MCF 10A (cell line): ENCODE measurements at regions not wholly inside any gene's neighbourhood (a gene's known extent, or its start where the extent isn't known, plus 50 kb on each side); places are given as distances from the start of the nearest gene placed in this dataset.
"Not testable (repeated sequence)": the region's sequence is repeated elsewhere in the genome, so short reads cannot be mapped to it uniquely, and the experiment has no call there.

Source experiments
- BruUV-seq: library from RNA; stranded (reverse); fragments of 400-500 nt; replicated peaks from 2 replicates; lab custom pipeline; 2021; lab: Mats Ljungman, UMichigan
- CTCF ChIA-PET: fragments of 300-600 bp; sonication (Branson Sonifier 250); formaldehyde crosslinking; extraction: SDS; loops from one replicate; lab custom pipeline; 2021; ENCODE audit warnings: antibody characterized with exemption, inconsistent platforms; lab: Yijun Ruan, JAX
- POLR2A ChIA-PET: fragments of 300-600, 350-650 bp; sonication (Branson Sonifier 250); formaldehyde crosslinking; extraction: SDS; loops from one replicate; lab custom pipeline; 2020; ENCODE audit warnings: antibody characterized with exemption, inconsistent platforms; lab: Yijun Ruan, JAX
- DNase-seq: peaks from one replicate; pipeline ENCODE4 v3.0.0-alpha.2; 2018; ENCODE audit not compliant: unreplicated experiment
- H3K27ac Mint-ChIP-seq: one replicate; pipeline ENCODE4 v1.8.0; 2022; ENCODE audit warnings: mild to moderate bottlenecking, low read depth, mixed read lengths; ENCODE audit not compliant: unreplicated experiment
- H3K27me3 Mint-ChIP-seq: one replicate; pipeline ENCODE4 v1.8.0; 2022; ENCODE audit warnings: mixed read lengths; ENCODE audit not compliant: insufficient read depth, unreplicated experiment
- H3K36me3 Mint-ChIP-seq: one replicate; pipeline ENCODE4 v1.8.0; 2022; ENCODE audit warnings: mild to moderate bottlenecking, moderate library complexity, mixed read lengths; ENCODE audit not compliant: insufficient read depth, unreplicated experiment
- H3K4me1 Mint-ChIP-seq: one replicate; pipeline ENCODE4 v1.8.0; 2022; ENCODE audit warnings: mixed read lengths; ENCODE audit not compliant: insufficient read depth, unreplicated experiment
- H3K4me3 Mint-ChIP-seq: one replicate; pipeline ENCODE4 v1.8.0; 2022; ENCODE audit warnings: mild to moderate bottlenecking, moderate library complexity, mixed read lengths; ENCODE audit not compliant: unreplicated experiment
- H3K9me3 Mint-ChIP-seq: one replicate; pipeline ENCODE4 v1.8.0; 2022; ENCODE audit warnings: mixed read lengths; ENCODE audit not compliant: unreplicated experiment
- CTCF ChIP-seq: fragments of 200-600 bp; IDR thresholded peaks from one replicate; pipeline ENCODE4 v1.8.0; 2022; ENCODE audit warnings: antibody characterized with exemption, mild to moderate bottlenecking; ENCODE audit not compliant: unreplicated experiment
- intact Hi-C: fragments of 100-400 bp; cut with micrococcal nuclease; formaldehyde crosslinking; loops from 2 replicates; pipeline ENCODE4 v1.14.1; 2022

DNA sequence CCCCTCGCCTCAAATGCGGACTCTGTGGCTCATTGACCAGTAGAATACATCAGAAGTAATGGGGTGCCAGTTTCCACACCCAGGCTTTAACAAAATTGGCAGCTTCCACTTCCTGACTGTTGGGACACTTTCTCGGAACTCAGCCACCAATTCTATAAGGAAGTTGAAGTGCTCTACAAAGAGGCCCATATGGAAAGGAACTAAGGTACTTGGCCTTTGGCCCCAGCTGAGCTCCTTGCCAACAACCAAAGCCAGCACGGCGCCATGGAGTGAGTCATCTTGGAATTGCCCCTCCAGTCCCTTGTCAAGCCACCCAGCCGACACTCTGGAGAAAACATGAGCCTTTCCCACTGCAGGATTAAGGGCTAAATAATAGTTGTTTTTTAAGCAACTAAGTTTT, 262.2 kb upstream of the INTU start:
- ChIA-PET CTCF (no interaction called here), POLR2A (no interaction called here)
- Mint-ChIP-seq H3K4me3 (no peak overlapping the region), H3K36me3 (no peaks in the 10 kb centered on the region), H3K4me1 (peaks cover 9% of the 10 kb centered on the region), H3K27me3 (no peaks in the 10 kb centered on the region), H3K9me3 (no peaks in the 10 kb centered on the region), H3K27ac (no peak overlapping the region)
- peak; percentile 73 for DNase-seq
- TF ChIP-seq CTCF: no peak
- intact Hi-C loops: no loop called here
- BruUV-seq: no TSS peak

DNA sequence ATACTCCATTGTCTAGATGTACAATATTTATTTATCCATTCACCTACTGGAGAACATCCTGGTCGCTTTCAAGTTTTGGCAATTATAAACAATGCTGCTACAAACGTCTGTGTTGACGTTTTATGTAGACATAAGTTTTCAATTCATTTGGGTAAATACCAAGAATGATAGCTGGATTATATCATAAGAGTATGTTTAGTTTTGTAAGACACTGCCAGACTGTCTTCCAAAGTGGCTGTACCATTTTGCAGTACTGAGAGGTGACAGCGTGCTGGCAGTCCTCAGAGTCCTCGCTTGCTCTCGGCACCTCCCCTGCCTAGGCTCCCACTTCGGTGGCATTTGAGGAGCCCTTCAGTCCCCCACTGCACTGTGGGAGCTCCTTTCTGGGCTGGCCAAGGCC, 253.3 kb upstream of the INTU start:
- H3K27ac Mint-ChIP-seq: no peak overlapping the region
- H3K27me3 Mint-ChIP-seq: no peaks in the 10 kb centered on the region
- ChIA-PET POLR2A (interaction anchor here (0.7 kb wide), 1 partner anchor 327 kb away, joined by 3 read pairs; no protein-coding TSS in a partner anchor), CTCF (no interaction called here)
- intact Hi-C loops: no loop called here
- no peak overlapping the region for H3K4me3 Mint-ChIP-seq
- H3K4me1 Mint-ChIP-seq: no peaks in the 10 kb centered on the region
- BruUV-seq: no TSS peak
- no peak for DNase-seq
- H3K9me3 Mint-ChIP-seq: peaks cover 6% of the 10 kb centered on the region
- TF ChIP-seq CTCF: no peak
- no peaks in the 10 kb centered on the region for H3K36me3 Mint-ChIP-seq

- POLR2A ChIA-PET: interaction anchor here (0.7 kb wide), 1 partner anchor 327 kb away, joined by 3 read pairs; no protein-coding TSS in a partner anchor
- intact Hi-C loops, H3K9me3 Mint-ChIP-seq, H3K4me1 Mint-ChIP-seq, H3K36me3 Mint-ChIP-seq, CTCF ChIA-PET, H3K27ac Mint-ChIP-seq, H3K27me3 Mint-ChIP-seq, BruUV-seq, DNase-seq, H3K4me3 Mint-ChIP-seq: not testable (repeated sequence)
Measured at GRCh38 chr4:127379948-127380347, 252.8 kb upstream of the INTU start.

DNA sequence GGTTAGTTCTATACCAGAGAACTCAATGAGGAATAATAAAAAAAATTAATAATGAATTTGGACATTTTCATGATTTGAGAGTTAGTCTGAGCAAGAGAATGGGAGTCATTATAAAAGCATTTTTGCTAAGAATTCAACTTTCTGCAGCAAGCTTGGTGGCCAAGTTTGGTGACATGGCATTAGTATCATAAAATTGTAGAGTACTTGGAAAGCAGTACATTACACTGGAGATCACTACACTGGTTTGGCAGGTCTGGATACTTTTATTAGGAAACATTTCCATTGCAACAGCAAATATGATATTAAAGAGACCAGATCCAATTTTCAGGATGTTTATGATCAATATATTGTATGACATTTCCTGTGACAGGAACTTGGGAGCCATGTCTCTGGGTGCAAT, 249.1 kb upstream of the INTU start:
- intact Hi-C loops: no loop called here
- no TSS peak for BruUV-seq
- H3K9me3 Mint-ChIP-seq: peaks cover 6% of the 10 kb centered on the region
- H3K4me3 Mint-ChIP-seq: no peak overlapping the region
- no peaks in the 10 kb centered on the region for H3K4me1 Mint-ChIP-seq
- no peaks in the 10 kb centered on the region for H3K27me3 Mint-ChIP-seq
- DNase-seq: no peak
- no peak overlapping the region for H3K27ac Mint-ChIP-seq
- ChIA-PET POLR2A (no interaction called here), CTCF (no interaction called here)
- TF ChIP-seq CTCF: no peak
- H3K36me3 Mint-ChIP-seq: no peaks in the 10 kb centered on the region

- no peak for DNase-seq
- H3K4me1 Mint-ChIP-seq: no peaks in the 10 kb centered on the region
- H3K27ac Mint-ChIP-seq: no peak overlapping the region
- TF ChIP-seq CTCF: no peak
- H3K27me3 Mint-ChIP-seq: no peaks in the 10 kb centered on the region
- no peaks in the 10 kb centered on the region for H3K36me3 Mint-ChIP-seq
- POLR2A ChIA-PET: no interaction called here
- CTCF ChIA-PET: interaction anchor here (0.6 kb wide), 1 partner anchor 34 kb away, joined by 3 read pairs; no protein-coding TSS in a partner anchor
- H3K4me3 Mint-ChIP-seq: no peak overlapping the region
- no peaks in the 10 kb centered on the region for H3K9me3 Mint-ChIP-seq
- BruUV-seq: no TSS peak
- intact Hi-C loops: no loop called here
Measured at GRCh38 chr4:127394516-127394915, 238.2 kb upstream of the INTU start.
